LNCAP (cell line): ENCODE measurements at regions not wholly inside any gene's neighbourhood (a gene's known extent, or its start where the extent isn't known, plus 50 kb on each side); places are given as distances from the start of the nearest gene placed in this dataset.

Experiments used
- CTCF ChIP-seq: fragments of 450-650 bp; IDR thresholded peaks from 2 replicates; pipeline ENCODE4 v1.5.1; 2017; ENCODE audit warnings: mild to moderate bottlenecking

GRCh38 chr9:35540315-35540714 is 50.4 kb downstream of the RUSC2 start:
- TF ChIP-seq CTCF, result no peak

GRCh38 chr9:35546853-35547252 is 56.9 kb downstream of the RUSC2 start:
- TF ChIP-seq CTCF, result no peak

- TF ChIP-seq CTCF, result no peak
These were observed 57.1 kb upstream of the TESK1 start for GRCh38 chr9:35547889-35548418.

- no peak for TF ChIP-seq CTCF
These were observed 56.5 kb upstream of the TESK1 start for GRCh38 chr9:35548571-35548970.

GRCh38 chr9:35549441-35549840 is 55.6 kb upstream of the TESK1 start:
- TF ChIP-seq CTCF, result no peak

- no peak for TF ChIP-seq CTCF
These were observed 52.7 kb upstream of the TESK1 start for GRCh38 chr9:35552376-35552775.

- TF ChIP-seq CTCF, result no peak
These were observed 52.2 kb upstream of the TESK1 start for GRCh38 chr9:35552837-35553236.
